ENCODE measurements at regions not wholly inside any gene's neighbourhood (a gene's known extent, or its start where the extent isn't known, plus 50 kb on each side); places are given as distances from the start of the nearest gene placed in this dataset.
A peak's percentile ranks its signal among the peaks of the same experiment; 100 is the strongest.
"Not testable (repeated sequence)": the region's sequence is repeated elsewhere in the genome, so short reads cannot be mapped to it uniquely, and the experiment has no call there.

DNA sequence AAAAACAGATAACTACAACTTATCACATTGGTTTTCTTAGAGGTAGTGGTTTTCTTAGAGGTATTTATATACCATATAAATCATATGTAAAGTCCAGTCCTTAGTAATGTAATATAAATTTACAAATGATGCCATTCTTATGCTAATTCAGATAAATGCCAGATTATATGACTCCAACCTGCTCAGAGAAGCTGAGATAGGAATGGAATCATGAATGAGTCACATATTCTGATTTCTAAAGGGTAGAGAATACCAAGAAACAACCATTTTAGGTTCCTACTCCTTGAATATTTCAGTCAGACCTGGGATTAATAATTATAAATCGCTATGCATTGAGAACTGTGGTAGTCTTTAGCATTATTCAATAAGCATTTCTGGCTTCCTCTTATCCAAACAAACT, 760.1 kb upstream of the NEGR1 start:
- no peak for DNase-seq

- no peak for DNase-seq
Observed at GRCh38 chr1:73040811-73041210, 758.5 kb upstream of the NEGR1 start.

GRCh38 chr1:73034271-73034670, 751.9 kb upstream of the NEGR1 start:
- DNase-seq: no peak

- no peak for DNase-seq
Observed at GRCh38 chr1:73033640-73034039, 751.3 kb upstream of the NEGR1 start.

DNA sequence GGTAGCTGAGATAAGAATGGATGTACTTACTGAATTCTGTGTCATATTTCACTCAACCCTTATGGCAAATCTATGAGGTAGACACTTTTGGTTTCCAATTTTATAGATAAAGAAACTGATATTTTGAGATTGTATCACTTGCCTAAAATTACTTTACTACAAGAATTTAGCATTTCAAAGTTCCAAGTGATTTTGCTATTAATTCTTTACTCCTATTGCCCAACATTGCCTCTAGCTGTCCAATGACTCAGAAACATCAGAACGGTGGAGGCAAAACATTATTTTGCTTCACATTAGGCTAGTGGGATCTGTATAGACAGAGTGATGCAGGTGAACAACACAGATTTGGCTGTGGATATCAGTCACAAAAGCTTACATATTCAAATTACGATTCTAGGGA, 747.2 kb upstream of the NEGR1 start:
- DNase-seq: no peak

- no peak for DNase-seq
Observed at GRCh38 chr1:73026114-73026513, 743.8 kb upstream of the NEGR1 start.

DNA sequence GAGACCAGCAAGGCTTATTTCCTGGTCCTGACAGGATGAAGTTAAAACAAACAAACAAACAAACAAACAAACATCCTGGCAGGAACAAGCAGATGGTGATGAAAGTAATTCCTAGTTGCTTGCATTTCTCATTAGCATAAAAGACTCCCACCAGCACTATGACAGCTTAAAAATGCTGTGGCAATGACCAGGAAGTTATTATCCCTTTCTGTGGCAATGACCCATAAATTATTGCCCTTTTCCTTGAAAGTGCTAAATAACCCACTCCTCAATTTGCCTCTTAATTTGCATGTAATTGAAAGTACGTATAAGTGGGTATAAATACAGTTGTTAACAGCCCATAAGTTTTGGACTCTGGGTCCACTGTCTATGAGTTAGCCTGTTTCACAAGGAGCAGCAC, 727.6 kb upstream of the NEGR1 start:
- no peak for DNase-seq

GRCh38 chr1:73009311-73009710, 727.0 kb upstream of the NEGR1 start:
- no peak for DNase-seq

- DNase-seq: no peak
Observed at GRCh38 chr1:72997624-72998023, 715.3 kb upstream of the NEGR1 start.

- no peak for DNase-seq
Observed at GRCh38 chr1:72997041-72997440, 714.7 kb upstream of the NEGR1 start.

DNA sequence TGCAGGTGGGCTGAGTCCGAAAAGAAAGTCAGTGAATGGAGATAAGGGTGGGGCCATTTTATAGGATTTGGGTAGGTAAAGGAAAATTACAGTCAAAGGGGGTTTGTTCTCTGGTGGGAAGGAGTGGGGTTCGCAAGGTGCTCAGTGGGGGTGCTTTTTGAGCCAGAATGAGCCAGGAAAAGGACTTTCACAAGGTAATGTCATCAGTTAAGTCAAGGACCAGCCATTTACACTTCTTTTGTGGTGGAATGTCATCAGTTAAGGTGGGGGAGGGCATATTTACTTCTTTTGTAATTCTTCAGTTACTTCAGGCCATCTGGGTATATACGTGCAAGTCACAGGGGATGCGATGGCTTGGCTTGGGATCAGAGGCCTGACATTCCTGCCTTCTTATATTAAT, 705.5 kb upstream of the NEGR1 start:
- not testable (repeated sequence) for DNase-seq

- no peak for DNase-seq
Observed at GRCh38 chr1:72986591-72987290, 704.4 kb upstream of the NEGR1 start.

DNA sequence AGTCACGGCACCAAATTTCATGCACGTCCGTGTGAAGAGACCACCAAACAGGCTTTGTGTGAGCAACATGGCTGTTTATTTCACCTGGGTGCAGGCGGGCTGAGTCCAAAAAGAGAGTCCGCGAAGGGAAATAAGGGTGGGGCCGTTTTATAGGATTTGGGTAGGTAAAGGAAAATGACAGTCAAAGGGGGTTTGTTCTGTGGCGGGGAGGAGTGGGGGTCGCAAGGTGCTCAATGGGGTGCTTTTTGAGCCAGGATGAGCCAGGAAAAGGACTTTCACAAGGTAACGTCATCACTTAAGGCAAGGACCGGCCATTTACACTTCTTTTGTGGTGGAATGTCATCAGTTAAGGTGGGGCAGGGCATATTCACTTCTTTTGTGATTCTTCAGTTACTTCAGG, 702.7 kb upstream of the NEGR1 start:
- not testable (repeated sequence) for DNase-seq

GRCh38 chr1:72983011-72983410, 700.7 kb upstream of the NEGR1 start:
- not testable (repeated sequence) for DNase-seq

DNA sequence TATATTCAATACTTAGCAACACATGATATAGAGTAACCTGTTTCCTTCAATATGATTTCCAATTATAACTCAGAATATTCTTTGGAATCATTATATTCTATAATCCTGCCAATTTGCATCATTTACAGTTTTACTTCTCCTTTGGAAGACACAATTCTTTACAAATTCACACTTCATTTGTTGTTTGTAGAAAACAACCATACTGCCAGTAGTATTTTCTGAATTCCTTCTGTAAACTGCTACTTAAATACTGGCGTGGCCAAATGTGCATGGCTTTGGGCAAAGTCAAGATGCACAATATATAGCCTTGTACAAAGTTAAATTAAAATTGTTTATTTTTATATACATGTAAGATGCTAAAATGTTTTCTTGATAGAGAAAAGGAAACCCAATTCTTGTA, 687.1 kb upstream of the NEGR1 start:
- no peak for DNase-seq

DNA sequence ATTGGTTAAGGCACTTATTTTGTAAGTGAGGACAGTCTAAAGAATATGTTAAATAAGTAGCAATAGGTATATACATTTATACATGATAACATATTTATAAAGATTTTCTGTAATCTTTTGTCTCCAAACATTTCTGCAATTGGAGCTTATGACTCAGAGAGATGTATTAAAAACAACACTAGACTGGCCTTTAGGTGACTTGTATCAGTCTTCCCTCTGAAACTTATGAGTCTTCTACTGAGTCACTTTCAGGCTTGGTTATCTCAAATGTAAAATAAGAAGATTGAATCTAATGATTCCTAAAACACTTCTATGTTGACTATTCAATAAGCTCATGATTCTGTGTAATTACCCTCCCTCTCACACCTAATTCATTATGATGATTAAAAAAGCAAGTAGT, 672.6 kb upstream of the NEGR1 start:
- DNase-seq: no peak

DNA sequence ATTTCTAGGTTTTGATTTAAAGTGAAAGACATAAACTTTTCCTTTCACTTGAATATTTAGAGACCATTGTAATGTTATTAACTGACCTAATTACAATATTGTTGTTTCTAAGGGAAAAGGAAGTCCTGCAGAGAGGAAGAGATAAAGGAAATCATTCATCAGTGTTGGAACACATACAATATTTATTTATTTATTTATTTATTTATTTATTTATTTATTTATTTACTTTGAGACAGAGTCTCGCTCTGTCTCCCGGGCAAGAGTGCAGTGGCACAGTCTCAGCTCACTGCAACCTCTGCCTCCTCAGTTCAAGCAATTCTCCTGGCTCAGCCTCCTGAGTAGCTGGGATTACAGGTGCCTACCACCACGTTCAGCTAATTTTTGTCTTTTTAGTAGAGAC, 668.6 kb upstream of the NEGR1 start:
- not testable (repeated sequence) for DNase-seq

- DNase-seq: no peak
Observed at GRCh38 chr1:72946903-72947499, 664.7 kb upstream of the NEGR1 start.

DNA sequence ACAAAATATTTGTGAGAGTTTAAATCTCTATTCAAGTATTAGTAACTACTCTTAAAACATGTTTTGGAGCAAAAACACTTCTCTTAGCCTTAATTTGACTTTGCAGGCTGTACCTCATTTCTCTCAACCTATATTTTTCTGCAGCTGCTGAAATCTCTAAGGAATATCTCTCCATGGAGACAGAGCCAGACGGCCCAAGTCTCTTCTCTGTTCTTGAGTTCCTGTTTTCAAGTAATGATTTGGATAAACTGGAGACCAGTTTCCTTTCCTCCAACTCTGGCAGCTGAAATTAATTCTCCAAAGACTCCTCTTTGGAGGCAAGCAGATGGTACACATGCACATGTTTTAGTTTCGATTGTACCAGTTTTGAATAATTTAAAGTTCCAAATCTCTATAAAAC, 659.7 kb upstream of the NEGR1 start:
- no peak for DNase-seq

DNA sequence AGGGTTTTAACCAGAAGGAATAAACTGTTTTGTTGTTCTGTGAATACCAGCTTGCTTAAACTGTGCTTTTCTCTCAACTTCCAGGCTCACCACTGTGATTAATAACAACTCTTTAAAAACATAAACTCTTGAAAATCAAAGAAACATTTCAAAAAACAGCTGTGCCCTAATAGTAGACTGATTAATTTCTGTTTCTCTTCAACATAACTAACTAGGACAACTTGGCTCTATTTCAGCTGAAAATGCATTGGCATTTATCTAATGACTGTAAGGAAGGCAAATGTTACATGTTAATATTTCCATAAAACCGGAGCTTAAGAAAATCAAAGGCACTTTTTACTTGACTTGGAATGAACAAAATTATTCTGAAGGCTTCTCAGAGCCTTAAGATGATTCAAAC, 656.1 kb upstream of the NEGR1 start:
- no peak for DNase-seq

- no peak for DNase-seq
Observed at GRCh38 chr1:72937905-72938304, 655.6 kb upstream of the NEGR1 start.

DNA sequence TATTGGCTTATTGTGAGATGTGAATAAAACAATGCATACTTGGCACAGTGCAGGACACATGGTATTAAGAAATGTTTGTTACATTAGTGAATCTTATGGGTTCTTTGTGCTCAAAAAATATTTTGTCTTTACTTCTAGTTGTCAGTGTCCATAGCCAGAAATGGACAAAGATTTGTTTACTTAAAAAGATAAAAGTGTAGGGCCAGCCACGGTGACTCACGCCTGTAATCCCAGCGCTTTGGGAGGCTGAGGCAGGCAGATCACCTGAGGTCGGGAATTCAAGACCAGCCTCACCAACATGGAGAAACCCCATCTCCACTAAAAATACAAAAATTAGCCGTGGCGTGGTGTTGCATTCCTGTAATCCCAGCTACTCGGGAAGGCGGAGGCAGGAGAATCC, 654.6 kb upstream of the NEGR1 start:
- DNase-seq: no peak

GRCh38 chr1:72936151-72936740, 653.9 kb upstream of the NEGR1 start:
- peak; percentile 31 for DNase-seq

DNA sequence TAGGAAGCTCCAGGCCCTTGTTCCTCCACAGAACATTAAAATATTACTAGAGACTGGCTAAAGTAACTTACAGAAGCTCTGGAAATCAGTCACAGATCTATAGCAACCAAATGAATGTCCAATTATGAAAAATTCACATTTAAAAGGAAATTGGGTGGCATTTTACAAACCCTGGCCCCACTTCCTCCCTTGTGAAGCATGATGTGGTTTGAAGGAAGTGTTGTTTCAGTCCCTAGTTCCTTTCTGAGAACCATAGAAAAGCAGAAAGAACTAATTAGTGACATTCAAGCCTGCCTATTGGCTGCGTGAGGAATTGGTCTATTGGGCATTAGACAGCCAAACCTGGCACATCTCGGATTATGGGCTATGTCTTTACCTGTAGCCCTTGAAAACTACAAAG, 649.7 kb upstream of the NEGR1 start:
- no peak for DNase-seq

All from fibroblast of skin of abdomen (primary cell).